ENCODE measurements at regions not wholly inside any gene's neighbourhood (a gene's known extent, or its start where the extent isn't known, plus 50 kb on each side); places are given as distances from the start of the nearest gene placed in this dataset.

- Histone ChIP-seq H3K23ac (ENCODE audit: low read depth, low read length, poor library complexity) (no peak overlapping the region), H3K79me1 (ENCODE audit: low read depth, low read length) (no peaks in the 10 kb centered on the region), H2AFZ (ENCODE audit: low read length) (no peak overlapping the region), H3K14ac (ENCODE audit: low read length) (no peak overlapping the region), H2BK120ac (ENCODE audit: low read depth, low read length) (no peak overlapping the region), H2BK15ac (ENCODE audit: low read length) (no peak overlapping the region), H3K27me3 (ENCODE audit: control insufficient read depth in 3 of 3, insufficient read depth in 3 of 3, low read depth in 1 of 3, low read length in 3 of 3) (no peaks in the 10 kb centered on the region), H4K91ac (ENCODE audit: low read depth, low read length, poor library complexity) (no peak overlapping the region), H2AK5ac (ENCODE audit: low read depth, low read length) (no peak overlapping the region), H3K27ac (replicated peaks; ENCODE audit: low read length) (no peak overlapping the region), H3K9ac (ENCODE audit: low read depth, low read length, poor library complexity) (no peak overlapping the region), H3K9me3 (replicated peaks in 1 of 2; ENCODE audit: control insufficient read depth in 2 of 2, insufficient read depth in 1 of 2, low read depth in 1 of 2, low read length in 2 of 2) (peaks cover 0 to 4% of the 10 kb centered on the region in 2 donors), H2BK12ac (ENCODE audit: low read length) (no peak overlapping the region), H3K4me1 (ENCODE audit: control insufficient read depth in 2 of 2, insufficient read depth in 1 of 2, low read depth in 1 of 2, low read length in 2 of 2) (peaks cover 2 to 3% of the 10 kb centered on the region in 2 donors), H3K18ac (ENCODE audit: low read length) (no peak overlapping the region), H3K4me2 (ENCODE audit: insufficient read depth, low read length, poor library complexity, severe bottlenecking) (no peak overlapping the region), H4K8ac (ENCODE audit: low read depth, low read length) (no peak overlapping the region), H3K4me3 (ENCODE audit: low read length in 2 of 2) (no peak overlapping the region), H3K4ac (ENCODE audit: low read length) (no peak overlapping the region), H2BK5ac (ENCODE audit: low read length) (no peak overlapping the region), H3K36me3 (replicated peaks in 1 of 2; ENCODE audit: control insufficient read depth in 2 of 2, insufficient read depth in 2 of 2, low read length in 2 of 2) (no peaks in the 10 kb centered on the region)
- no CpG with 5 or more reads among the region's 3 CpGs for WGBS, 2 donors (ENCODE audit: extremely low coverage in 2 of 2, insufficient read length in 2 of 2, insufficient replicate concordance in 1 of 2)
- DNase-seq (ENCODE audit: low spot score): no peak
These were observed 167.0 kb upstream of the MYLIP start for GRCh38 chr6:15961635-15962448.

GRCh38 chr6:15960740-15961634 lies 167.9 kb upstream of the MYLIP start:
- H3K27me3 ChIP-seq (ENCODE audit: control insufficient read depth in 3 of 3, insufficient read depth in 3 of 3, low read depth in 1 of 3, low read length in 3 of 3): no peaks in the 10 kb centered on the region
- no peaks in the 10 kb centered on the region for H3K36me3 ChIP-seq (replicated peaks in 1 of 2; ENCODE audit: control insufficient read depth in 2 of 2, insufficient read depth in 2 of 2, low read length in 2 of 2)
- no peak overlapping the region for H2BK120ac ChIP-seq (ENCODE audit: low read depth, low read length)
- DNase-seq (ENCODE audit: low spot score): no peak
- no peak overlapping the region for H3K9ac ChIP-seq (ENCODE audit: low read depth, low read length, poor library complexity)
- H3K27ac ChIP-seq (replicated peaks; ENCODE audit: low read length): no peak overlapping the region
- no peak overlapping the region for H2BK12ac ChIP-seq (ENCODE audit: low read length)
- H3K18ac ChIP-seq (ENCODE audit: low read length): no peak overlapping the region
- H4K91ac ChIP-seq (ENCODE audit: low read depth, low read length, poor library complexity): no peak overlapping the region
- no peak overlapping the region for H2AK5ac ChIP-seq (ENCODE audit: low read depth, low read length)
- no peak overlapping the region for H4K8ac ChIP-seq (ENCODE audit: low read depth, low read length)
- no peak overlapping the region for H2AFZ ChIP-seq (ENCODE audit: low read length)
- WGBS, 2 donors (ENCODE audit: extremely low coverage in 2 of 2, insufficient read length in 2 of 2, insufficient replicate concordance in 1 of 2): no CpG with 5 or more reads among the region's 7 CpGs
- H3K4me3 ChIP-seq (ENCODE audit: low read length in 2 of 2): peak overlapping the region in 1 of 2 donors; percentile 15
- H2BK15ac ChIP-seq (ENCODE audit: low read length): no peak overlapping the region
- H3K4me1 ChIP-seq (ENCODE audit: control insufficient read depth in 2 of 2, insufficient read depth in 1 of 2, low read depth in 1 of 2, low read length in 2 of 2): peaks cover 2 to 3% of the 10 kb centered on the region in 2 donors
- H3K79me1 ChIP-seq (ENCODE audit: low read depth, low read length): no peaks in the 10 kb centered on the region
- no peak overlapping the region for H3K23ac ChIP-seq (ENCODE audit: low read depth, low read length, poor library complexity)
- H3K4me2 ChIP-seq (ENCODE audit: insufficient read depth, low read length, poor library complexity, severe bottlenecking): no peak overlapping the region
- H3K14ac ChIP-seq (ENCODE audit: low read length): no peak overlapping the region
- H3K9me3 ChIP-seq (replicated peaks in 1 of 2; ENCODE audit: control insufficient read depth in 2 of 2, insufficient read depth in 1 of 2, low read depth in 1 of 2, low read length in 2 of 2): peaks cover 0 to 4% of the 10 kb centered on the region in 2 donors
- no peak overlapping the region for H3K4ac ChIP-seq (ENCODE audit: low read length)
- H2BK5ac ChIP-seq (ENCODE audit: low read length): no peak overlapping the region

GRCh38 chr6:15957655-15958169 lies 171.2 kb upstream of the MYLIP start:
- Histone ChIP-seq H2BK5ac (ENCODE audit: low read length) (no peak overlapping the region), H3K27ac (replicated peaks; ENCODE audit: low read length) (no peak overlapping the region), H3K36me3 (replicated peaks in 1 of 2; ENCODE audit: control insufficient read depth in 2 of 2, insufficient read depth in 2 of 2, low read length in 2 of 2) (no peaks in the 10 kb centered on the region), H2AK5ac (ENCODE audit: low read depth, low read length) (no peak overlapping the region), H3K14ac (ENCODE audit: low read length) (no peak overlapping the region), H3K18ac (ENCODE audit: low read length) (no peak overlapping the region), H3K9ac (ENCODE audit: low read depth, low read length, poor library complexity) (no peak overlapping the region), H2BK120ac (ENCODE audit: low read depth, low read length) (no peak overlapping the region), H3K79me1 (ENCODE audit: low read depth, low read length) (no peaks in the 10 kb centered on the region), H3K4me1 (ENCODE audit: control insufficient read depth in 2 of 2, insufficient read depth in 1 of 2, low read depth in 1 of 2, low read length in 2 of 2) (peaks cover 2 to 3% of the 10 kb centered on the region in 2 donors), H3K23ac (ENCODE audit: low read depth, low read length, poor library complexity) (no peak overlapping the region), H2AFZ (ENCODE audit: low read length) (no peak overlapping the region), H2BK15ac (ENCODE audit: low read length) (no peak overlapping the region), H2BK12ac (ENCODE audit: low read length) (no peak overlapping the region), H3K4me3 (ENCODE audit: low read length in 2 of 2) (no peak overlapping the region), H3K4me2 (ENCODE audit: insufficient read depth, low read length, poor library complexity, severe bottlenecking) (no peak overlapping the region), H3K27me3 (ENCODE audit: control insufficient read depth in 3 of 3, insufficient read depth in 3 of 3, low read depth in 1 of 3, low read length in 3 of 3) (no peaks in the 10 kb centered on the region), H4K91ac (ENCODE audit: low read depth, low read length, poor library complexity) (no peak overlapping the region), H3K9me3 (replicated peaks in 1 of 2; ENCODE audit: control insufficient read depth in 2 of 2, insufficient read depth in 1 of 2, low read depth in 1 of 2, low read length in 2 of 2) (peaks cover 0 to 4% of the 10 kb centered on the region in 2 donors), H4K8ac (ENCODE audit: low read depth, low read length) (no peak overlapping the region), H3K4ac (ENCODE audit: low read length) (no peak overlapping the region)
- no CpG with 5 or more reads among the region's 2 CpGs for WGBS, 2 donors (ENCODE audit: extremely low coverage in 2 of 2, insufficient read length in 2 of 2, insufficient replicate concordance in 1 of 2)
- DNase-seq (ENCODE audit: low spot score): no peak
